Lower leg skin (tissue), 4 donors: ENCODE measurements at regions not wholly inside any gene's neighbourhood (a gene's known extent, or its start where the extent isn't known, plus 50 kb on each side); places are given as distances from the start of the nearest gene placed in this dataset.

ENCODE experiments used
- DNase-seq, 2 donors: peaks; one replicate each; pipeline ENCODE4 v3.0.0-alpha.2; 2019; ENCODE audit warnings: low spot score in 2 of 2
- H3K4me3 ChIP-seq: fragments of 200-600 bp; sonication (generic); 2 replicates; pipeline ENCODE4 v1.5.1; 2017; ENCODE audit warnings: mild to moderate bottlenecking, low read depth; ENCODE audit not compliant: poor library complexity, severe bottlenecking
- CTCF ChIP-seq, 3 donors: fragments of 450-650 bp; IDR thresholded peaks; one replicate each; pipeline ENCODE4 v1.5.1; 2016; ENCODE audit warnings: antibody characterized with exemption in 3 of 3, mild to moderate bottlenecking in 3 of 3, moderate library complexity in 2 of 3
- POLR2A ChIP-seq, 2 donors: fragments of 450-650 bp; IDR thresholded peaks; one replicate each; pipeline ENCODE4 v1.6.1; 2016 to 2017; ENCODE audit warnings: antibody characterized with exemption in 2 of 2, mild to moderate bottlenecking in 1 of 2, moderate library complexity in 1 of 2
- WGBS, 2 donors: methylation state at CpG; one replicate each; pipeline ENCODE4 v1.1.5; 2018; 5-methylcytosine and 5-hydroxymethylcytosine counted together
- intact Hi-C: fragments of 100-400 bp; cut with DNase I; formaldehyde crosslinking; loops from one replicate; pipeline ENCODE4 v1.15.0; 2023; ENCODE audit warnings: low total_unique reads

- WGBS, 2 donors: 88% methylated on average over 1 of the region's 1 CpG; no CpG with 5 or more reads in 1 of the 2 donors
Measured at GRCh38 chr10:78571891-78572290, 496.9 kb upstream of the ZMIZ1 start.

GRCh38 chr10:78572565-78572964 is 496.2 kb upstream of the ZMIZ1 start:
- H3K4me3 ChIP-seq: no peak overlapping the region
- intact Hi-C loops: no loop called here
- DNase-seq: peak; percentile 74 to 93
- 61 to 64% methylated on average over 1 of the region's 1 CpG for WGBS, 2 donors
- TF ChIP-seq POLR2A (IDR thresholded peaks at IDR 0.05) (no peak), CTCF (IDR thresholded peaks at IDR 0.05) (no peak)

More at GRCh38 chr10:78571891-78572290, 496.9 kb upstream of the ZMIZ1 start:
- peak in 1 of 2 donors; percentile 83 for DNase-seq
- no peak for TF ChIP-seq CTCF (IDR thresholded peaks at IDR 0.05)
- no peak overlapping the region for H3K4me3 ChIP-seq
- intact Hi-C loops: no loop called here

- no peak for TF ChIP-seq POLR2A (IDR thresholded peaks at IDR 0.05)
- TF ChIP-seq CTCF (IDR thresholded peaks at IDR 0.05): no peak
- 95 to 97% methylated on average over 7 of the region's 7 CpGs for WGBS, 2 donors
- intact Hi-C loops: no loop called here
Measured at GRCh38 chr10:78574547-78574946, 494.2 kb upstream of the ZMIZ1 start.

GRCh38 chr10:78575400-78575799 is 493.4 kb upstream of the ZMIZ1 start:
- no peak overlapping the region for H3K4me3 ChIP-seq
- peak in 1 of 2 donors; percentile 13 for DNase-seq
- intact Hi-C loops: no loop called here
- no peak for TF ChIP-seq CTCF (IDR thresholded peaks at IDR 0.05)
- 79 to 81% methylated on average over 6 of the region's 6 CpGs for WGBS, 2 donors

More at GRCh38 chr10:78574547-78574946, 494.2 kb upstream of the ZMIZ1 start:
- H3K4me3 ChIP-seq: no peak overlapping the region
- DNase-seq: peak in 1 of 2 donors; percentile 57

- DNase-seq: peak in 1 of 2 donors; percentile 28
- WGBS, 2 donors: 77 to 82% methylated on average over 5 of the region's 5 CpGs
- no peak for TF ChIP-seq CTCF (IDR thresholded peaks at IDR 0.05)
- intact Hi-C loops: no loop called here
- no peak overlapping the region for H3K4me3 ChIP-seq
Measured at GRCh38 chr10:78576276-78576675, 492.5 kb upstream of the ZMIZ1 start.

- 80 to 85% methylated on average over 5 of the region's 5 CpGs for WGBS, 2 donors
- no peak overlapping the region for H3K4me3 ChIP-seq
- TF ChIP-seq POLR2A (IDR thresholded peaks at IDR 0.05) (no peak), CTCF (IDR thresholded peaks at IDR 0.05) (no peak)
- intact Hi-C loops: no loop called here
- peak in 1 of 2 donors; percentile 48 for DNase-seq
Measured at GRCh38 chr10:78577712-78578111, 491.1 kb upstream of the ZMIZ1 start.
